Epithelial cell of proximal tubule (primary cell): ENCODE measurements at regions not wholly inside any gene's neighbourhood (a gene's known extent, or its start where the extent isn't known, plus 50 kb on each side); places are given as distances from the start of the nearest gene placed in this dataset.

ENCODE experiments used
- DNase-seq: peaks from one replicate; pipeline ENCODE4 v3.0.0-alpha.2; 2011; ENCODE audit warnings: low read depth
- H3K4me3 ChIP-seq: 2 replicates; pipeline ENCODE4 v1.5.1; 2011; ENCODE audit warnings: low read depth, mild to moderate bottlenecking, low read length
- CTCF ChIP-seq: conservative IDR thresholded peaks from 2 replicates; pipeline ENCODE4 v1.5.1; 2012; ENCODE audit warnings: low read depth, mild to moderate bottlenecking, low read length

DNA sequence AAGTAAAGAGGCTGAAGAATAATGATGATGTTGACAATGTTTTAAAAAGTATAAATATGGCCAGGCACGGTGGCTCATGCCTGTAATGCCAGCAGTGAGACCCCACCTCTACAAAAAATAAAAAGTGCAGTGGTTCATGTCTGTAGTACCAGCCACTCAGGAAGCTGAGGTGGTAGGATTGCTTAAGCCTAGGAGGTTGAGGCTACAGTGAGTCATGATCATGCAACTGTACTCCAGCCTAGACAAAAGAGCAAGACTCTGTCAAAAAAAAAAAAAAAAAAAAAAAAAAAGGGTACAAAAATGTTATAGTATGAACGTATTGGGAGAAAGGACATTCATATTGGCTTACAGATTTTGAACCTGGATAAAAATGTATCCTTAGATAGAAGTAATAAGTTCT, 543.1 kb upstream of the IRAK1BP1 start:
- no peak for TF ChIP-seq CTCF
- H3K4me3 ChIP-seq = no peak overlapping the region
- DNase-seq = peak; percentile 2

DNA sequence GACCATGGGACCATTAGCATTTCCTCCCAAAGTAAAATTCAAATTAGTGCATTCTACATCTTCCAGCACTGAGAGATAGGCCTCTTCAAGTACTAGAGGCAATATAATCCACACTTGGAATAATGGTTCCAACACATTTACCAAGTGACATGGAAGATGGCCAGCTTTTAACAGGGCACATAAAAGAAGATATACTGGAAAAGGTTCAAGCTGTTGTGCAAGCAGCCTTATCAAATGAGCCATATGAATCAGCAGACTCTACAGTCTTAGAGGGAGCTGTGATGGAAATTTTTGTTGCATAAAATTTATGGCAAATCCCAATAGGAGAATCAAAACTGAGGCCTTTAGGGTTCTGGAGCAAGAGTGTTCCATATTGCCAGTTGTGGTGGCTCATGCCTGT, 526.6 kb upstream of the IRAK1BP1 start:
- no peak overlapping the region for H3K4me3 ChIP-seq
- no peak for DNase-seq
- TF ChIP-seq CTCF = no peak

- DNase-seq = no peak
- no peak for TF ChIP-seq CTCF
- H3K4me3 ChIP-seq = no peak overlapping the region
Measured at GRCh38 chr6:78345882-78346281, 521.5 kb upstream of the IRAK1BP1 start.

- H3K4me3 ChIP-seq = no peak overlapping the region
- no peak for DNase-seq
- no peak for TF ChIP-seq CTCF
Measured at GRCh38 chr6:78347191-78347916, 520.0 kb upstream of the IRAK1BP1 start.

- TF ChIP-seq CTCF = no peak
- DNase-seq = no peak
- no peak overlapping the region for H3K4me3 ChIP-seq
Measured at GRCh38 chr6:78353040-78353439, 514.3 kb upstream of the IRAK1BP1 start.

- H3K4me3 ChIP-seq = no peak overlapping the region
- DNase-seq = no peak
- TF ChIP-seq CTCF = no peak
Measured at GRCh38 chr6:78363688-78364087, 503.7 kb upstream of the IRAK1BP1 start.

- no peak for DNase-seq
- H3K4me3 ChIP-seq = no peak overlapping the region
- TF ChIP-seq CTCF = no peak
Measured at GRCh38 chr6:78365473-78365872, 501.9 kb upstream of the IRAK1BP1 start.
